ENCODE measurements at regions not wholly inside any gene's neighbourhood (a gene's known extent, or its start where the extent isn't known, plus 50 kb on each side); places are given as distances from the start of the nearest gene placed in this dataset.

- ChIA-PET POLR2A (no interaction called here), CTCF (no interaction called here)
- no peaks in the 10 kb centered on the region for H3K27me3 ChIP-seq (ENCODE audit: control insufficient read depth, insufficient read depth, low read length)
- in situ Hi-C loops (cut with HindIII; ENCODE audit: low pct_unique_long_range_greater_than_20kb, low sequenced_read_pairs): no loop called here
- ATAC-seq (no peak), DNase-seq (ENCODE audit: low read depth, low spot score) (no peak)
- peaks cover 7% of the 10 kb centered on the region for H3K4me1 ChIP-seq (ENCODE audit: control insufficient read depth, insufficient read depth, low read length)
- no peak overlapping the region for H3K27ac ChIP-seq (ENCODE audit: low read length)
- intact Hi-C loops (cut with micrococcal nuclease; ENCODE audit: unreplicated experiment): no loop called here
- no peak for TF ChIP-seq POLR2AphosphoS5 (IDR thresholded peaks at IDR 0.05; ENCODE audit: low read depth, low read length)
- no peaks in the 10 kb centered on the region for H3K9me3 ChIP-seq (ENCODE audit: control insufficient read depth, insufficient read depth, low read depth, low read length)
- H3K4me3 ChIP-seq (ENCODE audit: low read depth in 2 of 2, low read length in 2 of 2): no peak overlapping the region
- H3K36me3 ChIP-seq (ENCODE audit: control insufficient read depth, insufficient read depth, low read length): no peaks in the 10 kb centered on the region
- BruUV-seq (replicated peaks): no TSS peak
Measured at GRCh38 chr15:99481113-99481950, 84.5 kb upstream of the MEF2A start.

- no TSS peak for BruUV-seq (replicated peaks)
- H3K4me3 ChIP-seq (ENCODE audit: low read depth in 2 of 2, low read length in 2 of 2): no peak overlapping the region
- H3K27ac ChIP-seq (ENCODE audit: low read length): no peak overlapping the region
- no peak for ATAC-seq
- no peaks in the 10 kb centered on the region for H3K9me3 ChIP-seq (ENCODE audit: control insufficient read depth, insufficient read depth, low read depth, low read length)
- TF ChIP-seq SIN3A (IDR thresholded peaks at IDR 0.05; ENCODE audit: borderline replicate concordance, insufficient read depth, low read depth, low read length) (no peak), TCF7L2 (IDR thresholded peaks at IDR 0.05; ENCODE audit: low read depth, low read length) (no peak), REST (IDR thresholded peaks at IDR 0.05; ENCODE audit: insufficient read depth in 1 of 2, low read depth in 2 of 2, low read length in 1 of 2) (no peak), POLR2AphosphoS5 (IDR thresholded peaks at IDR 0.05; ENCODE audit: low read depth, low read length) (no peak), CTCF (IDR thresholded peaks at IDR 0.05) (no peak)
- POLR2A ChIA-PET: no interaction called here
- H3K36me3 ChIP-seq (ENCODE audit: control insufficient read depth, insufficient read depth, low read length): no peaks in the 10 kb centered on the region
- no peaks in the 10 kb centered on the region for H3K27me3 ChIP-seq (ENCODE audit: control insufficient read depth, insufficient read depth, low read length)
- in situ Hi-C loops (cut with HindIII; ENCODE audit: low pct_unique_long_range_greater_than_20kb, low sequenced_read_pairs) (no loop called here), intact Hi-C loops (cut with micrococcal nuclease; ENCODE audit: unreplicated experiment) (no loop called here)
- H3K4me1 ChIP-seq (ENCODE audit: control insufficient read depth, insufficient read depth, low read length): peaks cover 9% of the 10 kb centered on the region
- no peak for DNase-seq (ENCODE audit: low read depth, low spot score)
- CTCF ChIA-PET: no interaction called here
Measured at GRCh38 chr15:99481951-99482230, 83.9 kb upstream of the MEF2A start.

GRCh38 chr15:99482993-99483392, 82.8 kb upstream of the MEF2A start:
- CTCF ChIA-PET: no interaction called here
- ATAC-seq (no peak), DNase-seq (ENCODE audit: low read depth, low spot score) (no peak)
- Histone ChIP-seq H3K4me1 (ENCODE audit: control insufficient read depth, insufficient read depth, low read length) (peaks cover 11% of the 10 kb centered on the region), H3K27ac (ENCODE audit: low read length) (no peak overlapping the region), H3K36me3 (ENCODE audit: control insufficient read depth, insufficient read depth, low read length) (no peaks in the 10 kb centered on the region), H3K27me3 (ENCODE audit: control insufficient read depth, insufficient read depth, low read length) (no peaks in the 10 kb centered on the region), H3K4me3 (ENCODE audit: low read depth in 2 of 2, low read length in 2 of 2) (no peak overlapping the region), H3K9me3 (ENCODE audit: control insufficient read depth, insufficient read depth, low read depth, low read length) (no peaks in the 10 kb centered on the region)
- in situ Hi-C loops (cut with HindIII; ENCODE audit: low pct_unique_long_range_greater_than_20kb, low sequenced_read_pairs) (no loop called here), intact Hi-C loops (cut with micrococcal nuclease; ENCODE audit: unreplicated experiment) (no loop called here)
- TF ChIP-seq TCF7L2 (IDR thresholded peaks at IDR 0.05; ENCODE audit: low read depth, low read length) (no peak), CTCF (IDR thresholded peaks at IDR 0.05) (no peak), SIN3A (IDR thresholded peaks at IDR 0.05; ENCODE audit: borderline replicate concordance, insufficient read depth, low read depth, low read length) (no peak), POLR2AphosphoS5 (IDR thresholded peaks at IDR 0.05; ENCODE audit: low read depth, low read length) (no peak), REST (IDR thresholded peaks at IDR 0.05; ENCODE audit: insufficient read depth in 1 of 2, low read depth in 2 of 2, low read length in 1 of 2) (no peak)
- BruUV-seq (replicated peaks): no TSS peak
- POLR2A ChIA-PET: no interaction called here
